Liver (tissue), 8 donors: ENCODE measurements at regions not wholly inside any gene's neighbourhood (a gene's known extent, or its start where the extent isn't known, plus 50 kb on each side); places are given as distances from the start of the nearest gene placed in this dataset.

Source experiments
- DNase-seq: peaks from one replicate; pipeline ENCODE4 v3.0.0-alpha.2; 2017; ENCODE audit warnings: low spot score
- H3K27ac ChIP-seq, 2 donors: one replicate each; pipeline ENCODE4 v1.7.0; 2013; ENCODE audit warnings: inconsistent platforms in 2 of 2, low read length in 2 of 2, control low read depth in 1 of 2, low read depth in 1 of 2, mild to moderate bottlenecking in 1 of 2
- H3K27me3 ChIP-seq, 4 donors: one replicate each; pipeline versions ENCODE4 v1.6.1 to v1.7.0; 2013; ENCODE audit warnings: low read length in 3 of 4, inconsistent platforms in 1 of 4, mild to moderate bottlenecking in 1 of 4, moderate library complexity in 1 of 4; ENCODE audit not compliant: control insufficient read depth in 4 of 4, insufficient read depth in 4 of 4
- H3K36me3 ChIP-seq, 4 donors: one replicate each; pipeline versions ENCODE4 v1.6.1 to v1.7.0; 2013; ENCODE audit warnings: low read length in 3 of 4, mild to moderate bottlenecking in 3 of 4, low read depth in 1 of 4, moderate library complexity in 1 of 4; ENCODE audit not compliant: control insufficient read depth in 4 of 4, insufficient read depth in 3 of 4
- H3K4me1 ChIP-seq, 4 donors: one replicate each; pipeline versions ENCODE4 v1.6.1 to v1.7.0; 2013; ENCODE audit warnings: low read length in 3 of 4, mild to moderate bottlenecking in 3 of 4, moderate library complexity in 1 of 4; ENCODE audit not compliant: control insufficient read depth in 4 of 4, insufficient read depth in 4 of 4
- H3K4me3 ChIP-seq, 3 donors: one replicate each; pipeline versions ENCODE4 v1.6.1 to v1.7.0; 2013; ENCODE audit warnings: low read length in 3 of 3, control low read depth in 1 of 3, low read depth in 1 of 3, mild to moderate bottlenecking in 1 of 3
- H3K9ac ChIP-seq, 2 donors: one replicate each; pipeline ENCODE4 v1.7.0; 2013; ENCODE audit warnings: low read length in 2 of 2, mild to moderate bottlenecking in 2 of 2, moderate library complexity in 2 of 2, control low read depth in 1 of 2, low read depth in 1 of 2
- H3K9me3 ChIP-seq, 4 donors: one replicate each; pipeline versions ENCODE4 v1.6.1 to v1.7.0; 2013; ENCODE audit warnings: low read length in 3 of 4; ENCODE audit not compliant: control insufficient read depth in 4 of 4
- EGR1 ChIP-seq, 2 donors: IDR thresholded peaks; 2 replicates each; pipeline ENCODE4 v1.6.1; 2016 to 2018; ENCODE audit warnings: antibody characterized with exemption in 2 of 2, low read depth in 2 of 2
- FOXA1 ChIP-seq: IDR thresholded peaks from 2 replicates; pipeline ENCODE4 v1.6.1; 2016; ENCODE audit warnings: antibody characterized with exemption
- FOXA2 ChIP-seq: IDR thresholded peaks from 2 replicates; pipeline ENCODE4 v1.6.1; 2016; ENCODE audit warnings: antibody characterized with exemption
- GABPA ChIP-seq, 2 donors: IDR thresholded peaks in 1 of 2; conservative IDR thresholded peaks in 1 of 2; 2 replicates each; pipeline ENCODE4 v1.6.1; 2016; ENCODE audit warnings: antibody characterized with exemption in 2 of 2, mild to moderate bottlenecking in 1 of 2, moderate library complexity in 1 of 2
- HNF4A ChIP-seq, 2 donors: conservative IDR thresholded peaks; 2 replicates each; pipeline ENCODE4 v1.6.1; 2016; ENCODE audit warnings: antibody characterized with exemption in 2 of 2, mild to moderate bottlenecking in 2 of 2
- HNF4G ChIP-seq: IDR thresholded peaks from 2 replicates; pipeline ENCODE4 v1.6.1; 2016; ENCODE audit warnings: antibody characterized with exemption
- JUND ChIP-seq, 2 donors: IDR thresholded peaks; 2 replicates each; pipeline ENCODE4 v1.6.1; 2016; ENCODE audit warnings: antibody characterized with exemption in 2 of 2
- NR2F2 ChIP-seq: IDR thresholded peaks from 2 replicates; pipeline ENCODE4 v1.6.1; 2016; ENCODE audit warnings: antibody characterized with exemption
- RAD21 ChIP-seq, 2 donors: IDR thresholded peaks; 2 replicates each; pipeline ENCODE4 v1.6.1; 2016; ENCODE audit warnings: antibody characterized with exemption in 2 of 2, mild to moderate bottlenecking in 2 of 2
- RXRA ChIP-seq, 2 donors: IDR thresholded peaks; 2 replicates each; pipeline ENCODE4 v1.6.1; 2017 to 2018; ENCODE audit warnings: antibody characterized with exemption in 2 of 2, mild to moderate bottlenecking in 1 of 2
- SP1 ChIP-seq: IDR thresholded peaks from 2 replicates; pipeline ENCODE4 v1.6.1; 2018; ENCODE audit warnings: antibody characterized with exemption, mild to moderate bottlenecking
- TAF1 ChIP-seq: conservative IDR thresholded peaks from 2 replicates; pipeline ENCODE4 v1.6.1; 2016; ENCODE audit warnings: antibody characterized with exemption, mild to moderate bottlenecking
- YY1 ChIP-seq: IDR thresholded peaks from 2 replicates; pipeline ENCODE4 v1.6.1; 2016; ENCODE audit warnings: antibody characterized with exemption, mild to moderate bottlenecking
- ZBTB33 ChIP-seq: IDR thresholded peaks from 2 replicates; pipeline ENCODE4 v1.6.1; 2016; ENCODE audit warnings: antibody characterized with exemption
- WGBS: extraction: QIAGEN DNeasy Blood & Tissue Kit; methylation state at CpG from one replicate; pipeline ENCODE4 v1.1.7; 2013; 5-methylcytosine and 5-hydroxymethylcytosine counted together
- TF ChIP-seq, protein P1 (sequence below): IDR thresholded peaks from 2 replicates; pipeline ENCODE4 v1.6.1; 2016; ENCODE audit warnings: antibody characterized with exemption
- TF ChIP-seq, protein P2 (sequence below): IDR thresholded peaks from 2 replicates; pipeline ENCODE4 v1.6.1; 2016; ENCODE audit warnings: antibody characterized with exemption, mild to moderate bottlenecking
- TF ChIP-seq, protein P3 (sequence below): IDR thresholded peaks from 2 replicates; pipeline ENCODE4 v1.6.1; 2016; ENCODE audit warnings: antibody characterized with exemption
- TF ChIP-seq, protein P4 (sequence below): fragments of 150-350 bp; IDR thresholded peaks from 2 replicates; pipeline ENCODE4 v1.5.1; 2017; ENCODE audit warnings: improper control_type of control experiment, low read depth, low read length; ENCODE audit not compliant: missing input control
- donor health status: healthy.
- donor health status: healthy.
- donor health status: healthy.
- donor health status: healthy.
- donor health status: healthy.

DNA sequence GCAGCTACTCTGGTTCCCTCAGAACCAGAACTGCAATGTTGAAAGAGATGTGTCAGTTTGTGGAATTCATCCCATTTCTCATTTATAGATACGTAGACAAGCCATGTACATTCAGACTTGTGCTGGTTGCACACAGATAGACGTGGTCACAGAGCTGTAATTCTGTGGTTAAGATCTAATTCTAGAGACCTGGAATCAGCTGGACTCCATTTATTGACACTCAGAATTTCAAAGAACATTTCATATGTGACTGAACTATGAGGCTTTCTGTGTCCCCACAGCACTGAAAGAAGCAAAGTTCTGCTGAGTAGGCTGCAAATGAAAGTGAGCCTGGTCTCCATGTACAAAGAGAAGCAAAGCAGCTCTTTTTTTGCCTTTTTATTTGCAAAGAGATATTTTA lies 220.2 kb upstream of the NAV3 start:
- Histone ChIP-seq H3K9ac (no peak overlapping the region), H3K4me1 (no peaks in the 10 kb centered on the region), H3K4me3 (no peak overlapping the region), H3K27me3 (no peaks in the 10 kb centered on the region), H3K27ac (no peak overlapping the region), H3K36me3 (no peaks in the 10 kb centered on the region), H3K9me3 (no peaks in the 10 kb centered on the region)
- DNase-seq, result no peak
- TF ChIP-seq, protein P1, sequence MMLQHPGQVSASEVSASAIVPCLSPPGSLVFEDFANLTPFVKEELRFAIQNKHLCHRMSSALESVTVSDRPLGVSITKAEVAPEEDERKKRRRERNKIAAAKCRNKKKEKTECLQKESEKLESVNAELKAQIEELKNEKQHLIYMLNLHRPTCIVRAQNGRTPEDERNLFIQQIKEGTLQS, result no peak
- TF ChIP-seq, protein P2, sequence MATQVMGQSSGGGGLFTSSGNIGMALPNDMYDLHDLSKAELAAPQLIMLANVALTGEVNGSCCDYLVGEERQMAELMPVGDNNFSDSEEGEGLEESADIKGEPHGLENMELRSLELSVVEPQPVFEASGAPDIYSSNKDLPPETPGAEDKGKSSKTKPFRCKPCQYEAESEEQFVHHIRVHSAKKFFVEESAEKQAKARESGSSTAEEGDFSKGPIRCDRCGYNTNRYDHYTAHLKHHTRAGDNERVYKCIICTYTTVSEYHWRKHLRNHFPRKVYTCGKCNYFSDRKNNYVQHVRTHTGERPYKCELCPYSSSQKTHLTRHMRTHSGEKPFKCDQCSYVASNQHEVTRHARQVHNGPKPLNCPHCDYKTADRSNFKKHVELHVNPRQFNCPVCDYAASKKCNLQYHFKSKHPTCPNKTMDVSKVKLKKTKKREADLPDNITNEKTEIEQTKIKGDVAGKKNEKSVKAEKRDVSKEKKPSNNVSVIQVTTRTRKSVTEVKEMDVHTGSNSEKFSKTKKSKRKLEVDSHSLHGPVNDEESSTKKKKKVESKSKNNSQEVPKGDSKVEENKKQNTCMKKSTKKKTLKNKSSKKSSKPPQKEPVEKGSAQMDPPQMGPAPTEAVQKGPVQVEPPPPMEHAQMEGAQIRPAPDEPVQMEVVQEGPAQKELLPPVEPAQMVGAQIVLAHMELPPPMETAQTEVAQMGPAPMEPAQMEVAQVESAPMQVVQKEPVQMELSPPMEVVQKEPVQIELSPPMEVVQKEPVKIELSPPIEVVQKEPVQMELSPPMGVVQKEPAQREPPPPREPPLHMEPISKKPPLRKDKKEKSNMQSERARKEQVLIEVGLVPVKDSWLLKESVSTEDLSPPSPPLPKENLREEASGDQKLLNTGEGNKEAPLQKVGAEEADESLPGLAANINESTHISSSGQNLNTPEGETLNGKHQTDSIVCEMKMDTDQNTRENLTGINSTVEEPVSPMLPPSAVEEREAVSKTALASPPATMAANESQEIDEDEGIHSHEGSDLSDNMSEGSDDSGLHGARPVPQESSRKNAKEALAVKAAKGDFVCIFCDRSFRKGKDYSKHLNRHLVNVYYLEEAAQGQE, result no peak
- no peak for TF ChIP-seq HNF4A (conservative IDR thresholded peaks at IDR 0.05)
- no peak for TF ChIP-seq RAD21 (IDR thresholded peaks at IDR 0.05)
- no peak for TF ChIP-seq HNF4G
- TF ChIP-seq ZBTB33, result no peak
- TF ChIP-seq GABPA (IDR thresholded peaks at IDR 0.05 in 1 of 2, conservative IDR thresholded peaks at IDR 0.05 in 1 of 2), result no peak
- TF ChIP-seq, protein P3, sequence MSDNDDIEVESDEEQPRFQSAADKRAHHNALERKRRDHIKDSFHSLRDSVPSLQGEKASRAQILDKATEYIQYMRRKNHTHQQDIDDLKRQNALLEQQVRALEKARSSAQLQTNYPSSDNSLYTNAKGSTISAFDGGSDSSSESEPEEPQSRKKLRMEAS, result no peak
- TF ChIP-seq FOXA2, result no peak
- no peak for TF ChIP-seq TAF1
- TF ChIP-seq YY1, result no peak
- no peak for TF ChIP-seq RXRA (IDR thresholded peaks at IDR 0.05)
- TF ChIP-seq, protein P4, sequence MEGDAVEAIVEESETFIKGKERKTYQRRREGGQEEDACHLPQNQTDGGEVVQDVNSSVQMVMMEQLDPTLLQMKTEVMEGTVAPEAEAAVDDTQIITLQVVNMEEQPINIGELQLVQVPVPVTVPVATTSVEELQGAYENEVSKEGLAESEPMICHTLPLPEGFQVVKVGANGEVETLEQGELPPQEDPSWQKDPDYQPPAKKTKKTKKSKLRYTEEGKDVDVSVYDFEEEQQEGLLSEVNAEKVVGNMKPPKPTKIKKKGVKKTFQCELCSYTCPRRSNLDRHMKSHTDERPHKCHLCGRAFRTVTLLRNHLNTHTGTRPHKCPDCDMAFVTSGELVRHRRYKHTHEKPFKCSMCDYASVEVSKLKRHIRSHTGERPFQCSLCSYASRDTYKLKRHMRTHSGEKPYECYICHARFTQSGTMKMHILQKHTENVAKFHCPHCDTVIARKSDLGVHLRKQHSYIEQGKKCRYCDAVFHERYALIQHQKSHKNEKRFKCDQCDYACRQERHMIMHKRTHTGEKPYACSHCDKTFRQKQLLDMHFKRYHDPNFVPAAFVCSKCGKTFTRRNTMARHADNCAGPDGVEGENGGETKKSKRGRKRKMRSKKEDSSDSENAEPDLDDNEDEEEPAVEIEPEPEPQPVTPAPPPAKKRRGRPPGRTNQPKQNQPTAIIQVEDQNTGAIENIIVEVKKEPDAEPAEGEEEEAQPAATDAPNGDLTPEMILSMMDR, result no peak
- TF ChIP-seq EGR1 (IDR thresholded peaks at IDR 0.05; ENCODE audit: low read depth in 2 of 2), result no peak
- no peak for TF ChIP-seq JUND (IDR thresholded peaks at IDR 0.05)
- TF ChIP-seq FOXA1, result no peak
- no peak for TF ChIP-seq SP1
- TF ChIP-seq NR2F2, result no peak
- WGBS, result 68% methylated on average over 2 of the region's 2 CpGs
